Panc1 (cell line): ENCODE measurements at regions not wholly inside any gene's neighbourhood (a gene's known extent, or its start where the extent isn't known, plus 50 kb on each side); places are given as distances from the start of the nearest gene placed in this dataset.

Experiments
- CTCF ChIP-seq: fragments of 450-650 bp; IDR thresholded peaks from 2 replicates; pipeline ENCODE4 v1.5.1; 2017; ENCODE audit warnings: mild to moderate bottlenecking
- POLR2AphosphoS5 ChIP-seq: IDR thresholded peaks from 2 replicates; pipeline ENCODE4 v1.6.1; 2012; ENCODE audit warnings: mild to moderate bottlenecking, low read depth, low read length, moderate library complexity
- SIN3A ChIP-seq: IDR thresholded peaks from 2 replicates; pipeline ENCODE4 v1.6.1; 2012; ENCODE audit warnings: low read depth, mild to moderate bottlenecking, low read length, moderate library complexity, borderline replicate concordance; ENCODE audit not compliant: insufficient read depth

DNA sequence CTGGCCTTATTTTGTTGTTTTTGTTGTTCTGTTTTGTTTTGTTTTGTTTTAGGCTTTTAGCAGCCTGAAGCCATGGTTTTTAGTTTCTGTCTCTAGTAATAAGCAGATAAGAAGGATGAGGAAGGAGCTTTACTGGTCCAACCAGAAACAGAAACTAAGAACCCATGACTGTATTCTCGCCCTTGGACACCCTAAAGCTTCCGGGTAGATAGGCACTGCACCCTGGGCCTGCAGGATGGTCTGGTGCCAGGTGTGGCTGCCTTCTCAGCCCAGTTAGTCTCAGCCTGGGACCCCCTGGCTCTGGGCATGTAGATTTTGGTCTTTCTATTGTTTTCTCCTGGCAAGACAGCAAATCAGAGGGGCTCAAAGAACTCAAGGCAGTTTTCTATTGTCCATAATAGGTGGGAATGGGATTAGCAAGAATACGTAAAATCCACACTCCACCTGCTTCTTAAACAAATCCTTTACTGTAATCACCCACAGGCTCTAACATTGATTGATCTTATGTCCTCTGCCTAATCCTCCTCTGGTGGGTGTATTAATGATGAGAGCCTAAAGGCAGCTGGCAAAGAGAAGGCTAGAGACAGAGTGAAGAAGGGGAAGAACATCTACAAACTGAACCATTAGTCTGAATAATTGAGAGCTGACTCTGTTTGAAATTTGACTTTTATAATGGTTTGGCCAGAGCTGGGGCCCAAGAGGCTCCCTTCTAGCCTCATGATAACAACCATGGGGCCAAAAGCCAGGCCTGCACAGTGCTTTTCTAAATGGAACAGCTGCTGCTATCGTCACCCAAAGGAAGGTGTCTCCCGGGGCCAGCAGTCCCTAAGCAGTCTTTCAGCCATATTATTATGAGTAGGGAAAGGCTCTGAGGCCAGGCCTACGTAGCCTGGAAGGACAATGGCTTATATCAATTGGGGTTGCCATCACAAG, 106.8 kb upstream of the ATP1A1 start:
- TF ChIP-seq POLR2AphosphoS5 (no peak), CTCF (no peak), SIN3A (no peak)
